Adrenal gland (tissue), 9 donors: ENCODE measurements at regions not wholly inside any gene's neighbourhood (a gene's known extent, or its start where the extent isn't known, plus 50 kb on each side); places are given as distances from the start of the nearest gene placed in this dataset.
"Not testable (repeated sequence)": the region's sequence is repeated elsewhere in the genome, so short reads cannot be mapped to it uniquely, and the experiment has no call there.

Experiments
- DNase-seq, 7 donors: peaks; one replicate each; pipeline ENCODE4 v3.0.0-alpha.2; 2019 to 2020
- H3K27ac ChIP-seq, 5 donors: fragments of 200-600 bp; sonication (generic) in 4 of 5; 1 replicate in 3 of 5; 2 replicates in 2 of 5; pipeline versions ENCODE4 v1.5.1 to v1.8.0; 2016 to 2020; ENCODE audit warnings: mild to moderate bottlenecking in 1 of 5
- H3K27me3 ChIP-seq: fragments of 200-600 bp; 2 replicates; pipeline ENCODE4 v1.8.0; 2021
- H3K36me3 ChIP-seq, 2 donors: fragments of 200-600 bp; replicated peaks in 1 of 2; 1 replicate in 1 of 2; 2 replicates in 1 of 2; pipeline versions ENCODE4 v1.5.1 to v1.8.0; 2018 to 2022
- H3K4me1 ChIP-seq, 2 donors: fragments of 200-600 bp; replicated peaks in 1 of 2; 1 replicate in 1 of 2; 2 replicates in 1 of 2; pipeline versions ENCODE4 v1.5.1 to v1.8.0; 2018 to 2021
- H3K4me3 ChIP-seq, 4 donors: fragments of 200-600 bp; sonication (generic) in 3 of 4; one replicate each; pipeline ENCODE4 v1.5.1; 2016 to 2018
- H3K9me3 ChIP-seq, 3 donors: fragments of 200-600 bp; sonication (generic) in 1 of 3; replicated peaks in 1 of 3; 1 replicate in 2 of 3; 2 replicates in 1 of 3; pipeline versions ENCODE4 v1.5.1 to v1.8.0; 2016 to 2021
- CTCF ChIP-seq, 6 experiments: fragments of 450-650 bp in 4 of 6; fragments of 200-600 bp in 2 of 6; sonication (generic) in 1 of 6; IDR thresholded peaks; 1 replicate in 5 of 6; 2 replicates in 1 of 6; pipeline versions ENCODE4 v1.5.1 to v1.8.0; 2016 to 2021; ENCODE audit warnings: antibody characterized with exemption in 6 of 6, mild to moderate bottlenecking in 2 of 6, moderate library complexity in 1 of 6
- POLR2A ChIP-seq, 2 donors: fragments of 450-650 bp; IDR thresholded peaks; one replicate each; pipeline ENCODE4 v1.6.1; 2017; ENCODE audit warnings: antibody characterized with exemption in 2 of 2, mild to moderate bottlenecking in 2 of 2, moderate library complexity in 1 of 2
- WGBS, 4 donors: extraction: QIAGEN DNeasy Blood & Tissue Kit in 2 of 4; methylation state at CpG; one replicate each; pipeline versions ENCODE4 v1.1.5 to v1.1.7; 2013 to 2017; 5-methylcytosine and 5-hydroxymethylcytosine counted together
- intact Hi-C, 2 donors: fragments of 100-400 bp; cut with DNase I; formaldehyde crosslinking; loops; one replicate each; pipeline versions ENCODE4 v1.14.1 to v1.15.0; 2022 to 2023
- donor health status: healthy with polysubstance abuse.
- donor health status: Bipolar disorder and iron deficiency.
- donor health status: DM: yes; HTN: yes; CAD: no.
- donor health status: DM: no; HTN: no; CAD: no.
- donor health status: DM: no; HTN: no; CAD: no.

- Histone ChIP-seq H3K27ac (no peak overlapping the region), H3K4me3 (no peak overlapping the region), H3K27me3 (no peaks in the 10 kb centered on the region), H3K36me3 (no peaks in the 10 kb centered on the region), H3K9me3 (no peaks in the 10 kb centered on the region), H3K4me1 (no peaks in the 10 kb centered on the region)
- DNase-seq, result no peak
- TF ChIP-seq POLR2A (IDR thresholded peaks at IDR 0.05) (no peak), CTCF (IDR thresholded peaks at IDR 0.05) (no peak)
- intact Hi-C loops, result no loop called here
- 76 to 82% (median 79%) methylated on average over 4 of the region's 4 CpGs for WGBS, 4 donors
These were observed 737.9 kb upstream of the BCHE start for GRCh38 chr3:166575161-166575560.

- H3K27me3 ChIP-seq, DNase-seq, intact Hi-C loops, H3K4me1 ChIP-seq, H3K9me3 ChIP-seq, H3K27ac ChIP-seq, H3K4me3 ChIP-seq, H3K36me3 ChIP-seq: not testable (repeated sequence)
- WGBS, 4 donors, result 58 to 73% (median 68%) methylated on average over 4 of the region's 4 CpGs
These were observed 734.5 kb upstream of the BCHE start for GRCh38 chr3:166571686-166572085.

GRCh38 chr3:166570102-166570501, 732.9 kb upstream of the BCHE start:
- intact Hi-C loops, result no loop called here
- Histone ChIP-seq H3K4me3 (no peak overlapping the region), H3K36me3 (no peaks in the 10 kb centered on the region), H3K4me1 (no peaks in the 10 kb centered on the region), H3K9me3 (no peaks in the 10 kb centered on the region), H3K27ac (no peak overlapping the region), H3K27me3 (no peaks in the 10 kb centered on the region)
- no peak for DNase-seq
- no peak for TF ChIP-seq CTCF (IDR thresholded peaks at IDR 0.05)
- TF ChIP-seq POLR2A (IDR thresholded peaks at IDR 0.05), result no peak

GRCh38 chr3:166569589-166569988, 732.4 kb upstream of the BCHE start:
- no peak for DNase-seq
- H3K9me3 ChIP-seq, result no peaks in the 10 kb centered on the region
- no peak overlapping the region for H3K4me3 ChIP-seq
- H3K4me1 ChIP-seq, result no peaks in the 10 kb centered on the region
- H3K27me3 ChIP-seq, result no peaks in the 10 kb centered on the region
- intact Hi-C loops, result no loop called here
- no peaks in the 10 kb centered on the region for H3K36me3 ChIP-seq
- H3K27ac ChIP-seq, result no peak overlapping the region
- TF ChIP-seq POLR2A (IDR thresholded peaks at IDR 0.05) (no peak), CTCF (IDR thresholded peaks at IDR 0.05) (no peak)

GRCh38 chr3:166560253-166560652, 723.0 kb upstream of the BCHE start:
- H3K4me1 ChIP-seq, result no peaks in the 10 kb centered on the region
- intact Hi-C loops, result no loop called here
- H3K9me3 ChIP-seq, result no peaks in the 10 kb centered on the region
- DNase-seq, result no peak
- H3K36me3 ChIP-seq, result no peaks in the 10 kb centered on the region
- no peaks in the 10 kb centered on the region for H3K27me3 ChIP-seq
- no peak overlapping the region for H3K27ac ChIP-seq
- 58 to 71% (median 66%) methylated on average over 7 of the region's 7 CpGs for WGBS, 4 donors
- H3K4me3 ChIP-seq, result no peak overlapping the region
- no peak for TF ChIP-seq CTCF (IDR thresholded peaks at IDR 0.05)
- TF ChIP-seq POLR2A (IDR thresholded peaks at IDR 0.05), result no peak
